ENCODE measurements at regions not wholly inside any gene's neighbourhood (a gene's known extent, or its start where the extent isn't known, plus 50 kb on each side); places are given as distances from the start of the nearest gene placed in this dataset.

GRCh38 chr3:13934813-13935212 is 54.9 kb upstream of the WNT7A start:
- intact Hi-C loops (cut with DNase I; ENCODE audit: low total_unique reads): no loop called here
- DNase-seq (ENCODE audit: low spot score in 2 of 2): no peak
- H3K4me3 ChIP-seq (ENCODE audit: low read depth, poor library complexity, severe bottlenecking): no peak overlapping the region
- no peak for TF ChIP-seq CTCF (IDR thresholded peaks at IDR 0.05)
- TF ChIP-seq POLR2A (IDR thresholded peaks at IDR 0.05): no peak
- WGBS, 2 donors: 93% methylated on average over 9 of the region's 9 CpGs

- intact Hi-C loops (cut with DNase I; ENCODE audit: low total_unique reads): no loop called here
- no peak for DNase-seq (ENCODE audit: low spot score in 2 of 2)
- 91 to 93% methylated on average over 16 of the region's 16 CpGs for WGBS, 2 donors
- no peak for TF ChIP-seq CTCF (IDR thresholded peaks at IDR 0.05)
- H3K4me3 ChIP-seq (ENCODE audit: low read depth, poor library complexity, severe bottlenecking): no peak overlapping the region
Measured at GRCh38 chr3:13934315-13934714, 54.4 kb upstream of the WNT7A start.

- 23 to 27% methylated on average over 33 to 39 of the region's 70 CpGs for WGBS, 2 donors
- H3K4me3 ChIP-seq (ENCODE audit: low read depth, poor library complexity, severe bottlenecking): no peak overlapping the region
- no peak for DNase-seq (ENCODE audit: low spot score in 2 of 2)
- intact Hi-C loops (cut with DNase I; ENCODE audit: low total_unique reads): no loop called here
- TF ChIP-seq CTCF (IDR thresholded peaks at IDR 0.05): no peak
- TF ChIP-seq POLR2A (IDR thresholded peaks at IDR 0.05): no peak
Measured at GRCh38 chr3:13932578-13933295, 52.9 kb upstream of the WNT7A start.

- TF ChIP-seq CTCF (IDR thresholded peaks at IDR 0.05) (no peak), POLR2A (IDR thresholded peaks at IDR 0.05) (no peak)
Measured at GRCh38 chr3:13931172-13931571, 51.3 kb upstream of the WNT7A start.

More at GRCh38 chr3:13931172-13931571, 51.3 kb upstream of the WNT7A start:
- 94% methylated on average over 4 of the region's 4 CpGs for WGBS, 2 donors
- intact Hi-C loops (cut with DNase I; ENCODE audit: low total_unique reads): no loop called here
- H3K4me3 ChIP-seq (ENCODE audit: low read depth, poor library complexity, severe bottlenecking): no peak overlapping the region
- no peak for DNase-seq (ENCODE audit: low spot score in 2 of 2)

All from lower leg skin (tissue), 4 donors.